GM19351 (cell line): ENCODE measurements at regions not wholly inside any gene's neighbourhood (a gene's known extent, or its start where the extent isn't known, plus 50 kb on each side); places are given as distances from the start of the nearest gene placed in this dataset.

Experiments used
- ATAC-seq: cut with Tn5 transposase; IDR thresholded peaks from one replicate; pipeline ENCODE4 v1.9.1; 2021; ENCODE audit warnings: mild to moderate bottlenecking, moderate library complexity; ENCODE audit not compliant: unreplicated experiment

DNA sequence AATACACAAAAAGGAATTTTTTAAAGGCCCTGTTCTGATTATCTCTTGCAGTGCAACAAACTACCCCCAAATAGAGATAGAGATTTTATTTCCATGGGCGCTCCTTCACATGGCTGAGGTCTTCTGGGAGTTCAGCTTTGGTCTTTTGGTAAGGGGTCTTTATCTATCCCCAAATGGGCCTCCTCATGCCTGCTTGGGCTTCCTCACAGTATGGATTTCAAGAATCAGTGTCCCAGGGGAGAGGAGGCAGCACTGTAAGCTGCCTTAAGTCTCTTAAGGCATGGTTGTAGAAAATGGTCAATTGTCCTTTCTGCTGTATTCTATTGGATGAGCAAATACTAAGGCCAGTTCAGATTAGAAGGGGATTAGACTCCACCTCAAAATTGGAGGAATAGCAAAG is 966.2 kb downstream of the TYW1 start:
- ATAC-seq = no peak

DNA sequence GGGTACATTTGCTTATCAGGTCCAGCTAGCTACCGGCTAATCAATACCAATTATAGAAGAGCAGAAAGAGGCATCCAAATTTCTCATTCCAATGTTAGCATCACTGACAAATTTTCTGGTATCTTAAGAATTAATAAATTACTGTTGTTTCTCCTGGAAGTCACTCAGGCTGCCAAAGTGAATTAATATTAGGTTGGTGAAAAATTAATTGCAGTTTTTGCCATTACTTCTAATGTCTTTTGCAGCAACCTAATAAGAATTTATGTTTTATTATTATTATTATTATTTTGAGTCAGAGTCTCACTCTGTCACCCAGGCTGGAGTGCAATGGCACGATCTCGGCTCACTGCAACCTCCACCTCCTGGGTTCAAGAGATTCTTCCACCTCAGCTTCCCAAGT is 979.9 kb downstream of the TYW1 start:
- ATAC-seq = no peak

DNA sequence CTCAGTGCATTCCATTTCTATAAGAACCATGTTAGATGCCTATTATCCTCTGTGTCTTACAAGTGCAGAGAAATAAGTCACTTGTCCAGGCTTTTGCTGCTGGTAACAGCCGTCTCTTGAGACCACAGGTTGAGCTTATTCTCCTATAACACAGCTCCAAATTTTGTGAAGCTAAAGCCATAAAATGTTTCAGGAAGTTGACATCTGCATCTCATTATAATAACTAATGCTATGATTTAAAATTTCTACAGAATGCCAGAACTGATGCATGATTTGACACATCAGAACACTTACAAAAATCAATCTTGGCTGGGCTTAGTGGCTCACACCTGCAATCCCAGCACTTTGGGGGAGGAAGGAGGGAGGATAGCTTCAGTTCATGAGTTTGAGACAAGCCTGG is 986.9 kb downstream of the TYW1 start:
- ATAC-seq = no peak

DNA sequence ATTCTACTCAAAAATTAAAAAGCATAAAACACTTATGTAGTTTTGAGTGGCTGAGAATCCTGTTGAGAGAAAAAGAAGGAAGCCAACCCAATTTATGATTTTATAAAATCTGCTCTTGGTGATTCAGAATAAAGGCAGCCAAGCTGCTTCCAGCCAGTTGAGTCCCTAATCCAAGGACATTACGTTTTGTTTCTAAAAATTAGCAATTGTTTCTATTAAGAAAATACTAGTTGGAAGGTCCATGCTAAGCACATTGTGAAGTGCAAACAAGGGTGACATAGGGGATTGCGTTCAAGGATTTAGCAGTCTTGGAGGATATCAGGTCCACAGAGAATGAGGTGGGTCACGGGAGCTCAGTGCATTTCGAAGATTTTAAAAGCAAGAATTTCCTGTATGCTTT is 987.7 kb downstream of the TYW1 start:
- no peak for ATAC-seq

DNA sequence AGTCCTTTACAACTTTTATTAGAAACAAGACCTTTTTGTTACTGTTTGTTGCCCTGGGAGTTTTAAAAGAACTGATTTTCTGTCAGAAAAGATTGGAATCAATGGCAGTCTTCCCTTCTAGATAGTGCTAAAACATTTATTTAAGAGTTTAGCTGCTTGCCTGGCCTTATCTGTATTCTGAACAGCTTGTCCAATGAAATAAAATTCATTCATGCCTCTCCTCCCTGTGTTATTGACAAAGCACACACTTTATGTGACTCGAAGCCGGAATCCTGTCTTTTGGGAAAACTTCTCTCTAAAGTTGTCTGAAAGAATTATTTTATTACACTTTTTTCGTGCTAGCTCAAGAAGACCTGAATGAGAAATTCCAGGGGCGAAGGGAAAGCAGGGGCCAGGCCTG is 992.5 kb downstream of the TYW1 start:
- no peak for ATAC-seq

DNA sequence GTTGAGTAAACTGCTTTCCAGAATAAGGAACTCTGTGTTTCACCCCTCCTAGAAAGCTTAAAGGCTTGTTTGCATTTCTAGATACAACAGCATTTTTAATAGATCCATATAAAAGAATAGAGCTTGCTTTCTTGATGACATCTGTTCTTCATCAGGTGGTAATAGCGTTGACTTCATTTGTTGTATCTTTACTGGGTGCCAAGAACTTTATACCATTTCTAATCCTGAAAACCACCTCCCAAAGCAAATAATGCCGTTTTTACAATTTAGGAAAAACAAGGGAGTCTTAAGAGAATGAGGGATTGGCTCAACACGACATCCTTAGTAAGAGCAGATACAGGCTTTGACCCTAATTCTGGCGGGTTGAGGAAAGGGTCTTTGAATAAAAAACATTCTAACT is 993.4 kb downstream of the TYW1 start:
- no peak for ATAC-seq

DNA sequence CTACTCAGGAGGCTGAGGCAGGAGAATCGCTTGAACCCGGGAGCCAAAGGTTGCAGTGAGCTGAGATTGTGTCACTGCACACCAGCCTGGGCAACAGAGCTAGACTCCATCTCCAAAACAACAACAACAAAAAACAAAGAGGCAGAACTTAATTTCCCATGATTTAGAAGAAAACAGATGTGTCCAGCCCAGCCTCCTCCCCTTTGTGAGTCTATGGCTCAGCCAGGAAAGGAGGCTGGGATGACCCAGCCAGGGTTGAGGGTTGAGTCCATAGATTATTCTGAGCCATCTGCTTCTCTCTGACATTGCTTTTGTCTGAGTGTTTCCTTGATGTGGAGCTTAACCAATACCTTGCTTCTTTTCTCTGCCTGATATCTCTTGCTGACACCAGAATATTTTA is 994.1 kb downstream of the TYW1 start:
- no peak for ATAC-seq

DNA sequence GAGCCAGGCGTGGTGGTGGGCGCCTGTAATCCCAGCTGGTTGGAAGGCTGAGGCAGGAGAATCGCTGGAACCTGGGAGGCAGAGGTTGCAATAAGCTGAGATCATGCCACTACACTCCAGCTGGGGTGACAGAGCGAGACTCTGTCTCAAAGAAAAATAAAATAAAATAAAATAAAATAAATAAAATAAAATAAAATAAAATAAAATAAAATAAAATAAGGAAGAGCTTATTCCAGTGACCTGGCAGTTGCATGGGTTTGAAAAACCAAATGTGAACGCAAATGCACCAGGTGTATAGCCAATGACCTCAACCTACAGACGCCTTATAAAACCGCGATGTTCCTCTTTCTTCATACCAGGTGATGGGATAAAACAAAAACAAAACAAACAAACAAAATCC is 995.7 kb downstream of the TYW1 start:
- ATAC-seq = no peak

DNA sequence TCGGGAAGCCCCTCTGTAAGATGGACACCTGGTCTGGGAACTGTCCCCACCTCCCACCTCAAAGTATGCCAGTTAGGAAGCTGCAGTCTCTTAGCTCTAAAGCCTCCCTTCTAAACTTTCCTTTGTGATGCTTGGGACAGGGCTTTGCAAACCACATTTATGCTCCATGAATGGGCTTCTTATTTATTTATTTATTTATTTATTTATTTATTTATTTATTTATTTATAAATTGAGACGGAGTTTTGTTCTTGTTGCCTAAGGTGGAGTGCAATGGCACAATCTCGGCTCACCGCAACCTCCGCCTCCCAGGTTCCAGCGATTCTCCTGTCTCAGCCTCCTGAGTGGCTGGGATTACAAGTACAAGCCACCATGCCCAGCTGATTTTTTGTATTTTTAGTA is 1009.4 kb downstream of the TYW1 start:
- no peak for ATAC-seq

DNA sequence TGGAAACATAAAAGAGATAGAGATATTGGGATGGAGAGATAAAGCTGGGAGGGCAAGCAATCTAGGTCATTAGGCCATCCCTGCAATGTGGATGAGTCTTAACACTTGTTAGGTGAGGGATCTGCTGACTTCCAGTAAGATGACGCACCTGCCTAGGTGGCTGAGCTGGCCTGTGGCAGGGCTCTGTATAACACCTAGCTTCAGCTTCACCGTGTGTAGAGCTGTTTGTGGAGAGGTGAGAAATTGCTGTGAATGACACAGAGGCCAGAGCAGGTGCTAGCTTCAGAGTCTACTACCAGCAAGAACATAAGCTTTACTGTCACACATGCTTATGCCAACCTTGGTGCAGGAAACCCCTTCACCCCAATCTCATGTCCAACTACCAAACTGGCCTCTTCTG is 1010.0 kb downstream of the TYW1 start:
- ATAC-seq = no peak

DNA sequence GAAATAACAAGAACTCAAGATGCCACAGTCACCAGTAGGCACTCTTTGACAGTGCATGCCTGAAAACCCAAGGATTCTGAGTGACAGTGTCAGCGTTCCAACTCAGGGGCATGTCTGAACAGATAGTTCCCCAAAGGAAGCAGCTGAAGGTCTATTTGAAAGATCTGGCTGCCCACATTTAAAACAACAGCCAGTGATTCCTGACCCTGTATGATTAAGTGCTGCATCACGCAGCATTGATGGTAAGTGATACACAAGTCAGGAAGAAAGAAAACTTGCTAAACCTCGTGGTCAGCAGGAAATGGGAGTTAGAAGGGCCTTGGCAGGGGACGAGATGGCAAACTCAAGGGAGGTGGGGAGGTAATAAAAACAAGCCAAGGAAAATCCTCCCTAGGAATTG is 1013.1 kb downstream of the TYW1 start:
- ATAC-seq = no peak

DNA sequence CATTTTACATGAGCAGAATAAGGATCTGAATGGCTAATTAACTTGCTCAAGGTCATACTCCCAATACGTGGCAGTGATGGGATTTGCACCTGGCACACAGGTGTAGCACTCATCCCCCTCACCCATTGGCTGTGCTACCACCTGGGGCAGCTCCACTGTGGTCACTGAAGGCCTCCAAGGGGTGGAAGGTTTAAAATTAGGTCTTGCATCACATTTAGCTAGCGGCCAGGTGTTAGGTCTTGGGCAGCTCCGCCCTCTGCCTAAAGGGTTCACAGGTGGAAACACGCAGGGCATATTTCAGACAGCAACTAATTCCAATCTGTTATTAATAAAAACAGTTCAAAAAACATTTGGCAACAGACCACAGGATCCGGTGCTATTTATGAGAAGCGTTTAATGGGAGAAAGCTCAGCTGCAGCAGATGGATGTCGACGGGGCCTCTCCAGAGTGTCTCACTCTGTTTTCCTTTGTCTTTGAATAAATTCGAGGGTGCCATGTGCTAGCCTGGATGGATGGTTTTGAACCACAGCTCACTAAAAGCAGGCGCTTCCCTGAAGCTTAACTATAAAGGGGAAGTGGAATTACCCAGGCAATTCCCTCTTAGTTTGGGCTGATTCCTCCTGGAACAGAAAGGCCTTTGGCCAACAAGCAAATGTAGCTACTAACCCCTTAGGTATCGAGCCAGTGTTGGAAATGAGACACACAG is 1017.6 kb downstream of the TYW1 start:
- ATAC-seq = no peak

DNA sequence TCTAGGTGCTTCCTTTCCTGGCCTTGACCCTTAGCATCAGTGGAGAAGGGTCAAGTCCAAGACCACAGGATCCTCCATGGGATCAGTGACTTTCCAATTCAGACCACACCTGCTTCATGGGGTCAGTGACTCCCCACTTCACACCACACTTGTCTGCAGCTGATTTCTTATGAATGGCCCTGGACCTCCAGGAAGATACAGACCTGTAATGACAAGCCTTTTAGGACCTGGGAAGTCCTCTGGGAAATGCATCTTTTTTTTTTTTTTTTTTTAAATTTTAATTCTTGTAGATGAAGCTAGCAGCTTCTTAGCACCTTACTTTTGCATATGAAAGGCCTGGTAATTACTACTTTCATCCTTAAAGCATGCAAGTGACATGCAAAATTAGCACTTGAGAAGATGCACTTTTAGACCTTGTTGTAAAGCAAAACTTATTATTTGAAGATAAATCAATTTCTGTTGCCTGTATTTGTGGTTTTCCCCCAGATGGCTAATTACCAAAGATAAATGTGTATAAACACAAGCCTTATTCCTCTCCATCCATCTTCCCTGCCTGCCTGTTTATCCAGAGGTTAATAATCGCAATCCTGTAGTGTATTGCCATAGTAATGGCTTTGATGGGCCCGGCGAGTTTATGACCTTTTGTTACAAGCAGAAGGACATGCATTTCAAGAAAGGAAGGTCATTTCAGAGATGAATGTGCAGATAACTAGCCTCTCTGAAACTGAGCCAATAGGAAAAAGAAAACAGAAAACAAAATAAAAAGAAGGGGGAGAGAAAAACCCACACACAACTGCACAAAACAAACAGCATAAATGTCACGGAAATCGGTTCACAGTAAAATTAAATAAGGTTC is 1018.7 kb downstream of the TYW1 start:
- ATAC-seq = no peak

DNA sequence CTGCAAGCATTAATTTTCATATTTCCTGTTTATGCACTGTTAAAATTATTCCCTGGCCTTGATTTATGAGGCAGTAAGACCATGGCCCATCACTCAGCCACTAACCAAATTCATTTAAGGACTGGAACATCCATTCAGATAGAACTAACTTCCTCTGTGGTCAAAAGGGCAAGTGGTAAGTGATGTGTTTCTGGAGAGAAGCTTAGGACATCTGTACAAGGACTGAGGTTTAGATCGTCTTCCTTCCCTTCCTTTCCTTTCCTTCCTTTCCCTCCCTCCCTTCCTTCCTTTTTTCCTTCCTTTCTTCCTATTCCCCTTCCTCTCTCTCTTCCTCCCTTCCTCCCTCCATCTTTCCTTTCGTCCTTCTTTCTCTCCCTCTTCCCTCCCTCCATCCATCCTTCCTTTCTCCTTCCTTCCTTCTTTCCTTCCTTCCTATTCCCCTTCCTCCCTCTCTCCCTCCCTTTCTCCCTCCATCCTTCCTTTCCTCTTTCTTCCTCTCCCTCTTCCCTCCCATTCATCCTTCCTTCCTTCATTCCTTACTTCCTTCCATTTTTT is 1019.4 kb downstream of the TYW1 start:
- no peak for ATAC-seq

DNA sequence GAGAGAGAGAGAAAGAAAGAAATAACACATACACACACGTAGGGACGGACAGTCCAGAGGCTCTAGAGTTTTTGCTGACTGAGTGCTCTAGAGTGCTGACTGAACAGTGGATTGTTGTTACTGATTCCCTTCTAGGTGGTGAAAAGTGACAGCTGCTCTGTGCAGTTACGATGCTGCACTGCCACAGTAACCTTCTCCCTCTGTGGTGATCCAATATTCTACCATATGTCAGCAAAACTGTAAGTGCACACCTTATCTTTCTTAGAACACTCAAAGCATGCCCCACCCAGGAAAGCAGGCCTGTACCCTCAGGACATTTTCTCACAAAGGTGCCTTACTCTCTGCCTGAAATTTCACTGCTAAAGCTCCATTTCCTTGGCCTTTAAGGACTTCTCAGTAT is 1023.5 kb downstream of the TYW1 start:
- ATAC-seq = no peak

DNA sequence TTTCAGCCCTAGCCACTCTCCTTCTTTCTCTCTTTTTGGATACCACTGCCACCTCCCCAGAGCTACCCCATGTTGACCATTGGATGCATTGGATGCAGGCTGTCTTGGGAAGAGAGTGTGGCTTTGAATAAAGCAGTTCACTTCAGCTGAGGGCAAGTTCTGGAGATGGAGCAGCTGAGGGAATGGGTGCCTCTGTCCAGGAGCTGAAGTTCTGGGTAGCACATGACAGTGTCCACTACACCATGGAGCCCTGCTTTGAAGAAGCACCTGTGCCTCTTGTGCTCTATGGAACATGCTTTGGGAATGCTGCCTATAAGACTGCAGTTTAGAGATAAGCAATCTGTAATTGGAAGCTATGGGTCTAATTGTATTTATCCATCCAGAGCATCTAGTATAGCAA is 1028.7 kb downstream of the TYW1 start:
- no peak for ATAC-seq

DNA sequence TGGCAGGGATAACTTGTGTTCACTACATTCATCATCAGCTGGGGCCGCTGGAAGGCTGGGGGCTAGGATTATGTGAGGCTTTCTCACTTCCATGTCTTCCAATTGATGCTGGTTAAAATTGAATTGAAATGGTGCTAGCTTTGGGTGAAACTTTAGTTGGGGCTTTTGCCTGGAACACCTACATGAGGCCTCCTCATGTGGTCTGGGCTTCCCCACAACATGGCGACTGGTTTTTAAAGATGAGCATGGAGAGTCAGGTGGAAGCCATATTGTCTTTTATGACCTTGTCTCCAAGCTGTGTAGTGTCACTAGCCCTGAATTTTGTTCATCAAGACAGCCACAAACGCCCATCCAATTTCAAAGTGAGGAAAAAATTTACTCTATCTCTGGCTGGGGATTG is 1033.9 kb downstream of the TYW1 start:
- no peak for ATAC-seq

DNA sequence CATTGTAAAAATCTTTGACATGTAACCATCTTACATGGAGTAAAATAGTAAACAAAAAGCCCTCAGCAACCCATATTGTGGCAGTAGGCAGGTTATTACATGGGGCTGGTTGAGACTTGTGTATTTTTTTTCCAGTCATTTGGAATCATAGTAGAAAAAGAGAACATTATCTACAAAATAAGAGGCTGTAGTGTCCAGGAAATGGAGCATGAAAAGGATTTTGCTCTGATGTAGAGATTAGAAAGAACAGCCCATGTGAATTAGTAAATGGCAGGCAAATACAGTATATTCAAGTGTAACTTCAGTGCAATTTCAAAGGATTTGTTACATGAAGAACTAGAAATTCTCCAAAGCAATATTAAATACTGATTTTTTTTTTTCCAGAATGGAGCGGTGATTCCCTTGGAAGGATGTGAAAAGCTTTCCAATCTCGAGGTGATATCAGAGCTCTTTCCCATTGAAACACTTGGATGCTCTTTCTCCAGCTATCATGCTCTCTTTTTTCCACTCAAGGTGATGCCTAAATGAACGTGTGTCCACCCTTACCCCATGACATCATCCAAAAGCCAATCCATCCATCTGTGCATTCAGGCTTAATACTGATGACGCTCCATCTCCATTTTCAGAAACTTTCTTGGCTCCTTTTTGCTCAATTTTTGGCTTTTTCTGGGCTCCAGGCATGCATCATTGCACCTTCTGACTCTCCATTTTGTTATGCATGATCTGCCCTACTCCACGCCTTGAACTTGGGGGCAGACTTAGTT is 1034.7 kb downstream of the TYW1 start:
- ATAC-seq = no peak

DNA sequence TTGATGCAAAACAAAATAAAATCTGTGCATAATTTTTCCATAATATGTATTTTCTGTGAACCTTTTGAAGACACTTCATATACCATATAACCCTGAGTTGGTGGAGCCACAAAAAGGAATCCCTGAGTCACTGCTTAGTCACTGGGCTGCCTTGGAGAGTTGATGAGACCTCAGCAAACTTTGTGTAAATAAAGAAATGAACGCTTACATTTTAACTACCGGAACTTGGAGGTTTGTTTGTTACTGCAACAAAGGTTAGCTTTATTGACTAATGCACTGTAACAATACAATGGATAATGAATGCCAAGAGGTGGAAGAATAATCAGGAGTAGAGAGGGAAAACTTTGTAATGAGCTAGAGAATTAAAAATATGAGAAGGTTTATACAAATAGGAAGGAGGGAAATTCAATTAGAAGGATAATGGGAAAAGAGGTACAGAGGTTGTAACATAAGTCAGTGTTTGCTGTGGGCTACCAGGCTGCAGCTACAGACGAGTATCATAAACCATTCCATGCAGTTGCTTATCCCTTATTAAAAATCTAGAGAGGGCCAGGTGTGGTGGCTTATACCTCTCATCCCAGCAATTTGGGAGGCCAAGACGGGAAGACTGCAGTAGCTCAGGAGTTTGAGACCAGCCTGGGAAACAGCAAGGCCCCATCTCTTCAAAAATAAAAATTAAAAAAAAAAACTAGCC is 1042.1 kb downstream of the TYW1 start:
- ATAC-seq = no peak

DNA sequence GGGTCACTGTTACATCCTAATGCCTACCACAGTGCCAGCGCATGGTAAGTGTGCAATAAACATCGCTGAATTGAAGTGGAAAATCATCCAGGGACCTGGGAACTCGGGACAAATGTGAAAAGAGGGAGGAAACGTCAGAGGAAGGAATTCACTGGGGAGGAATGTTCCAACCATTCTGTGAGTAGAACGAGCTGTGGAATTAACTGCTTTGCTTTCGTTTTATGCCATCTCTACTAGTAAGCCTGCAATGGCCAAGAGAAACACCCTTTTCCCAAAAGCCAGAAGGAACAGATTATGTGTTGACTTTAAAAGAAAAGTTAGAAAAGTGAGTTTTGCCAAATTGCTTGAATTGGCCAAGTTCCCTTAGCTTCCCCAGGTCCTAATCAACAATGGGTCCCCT is 1044.9 kb downstream of the TYW1 start:
- ATAC-seq = no peak

DNA sequence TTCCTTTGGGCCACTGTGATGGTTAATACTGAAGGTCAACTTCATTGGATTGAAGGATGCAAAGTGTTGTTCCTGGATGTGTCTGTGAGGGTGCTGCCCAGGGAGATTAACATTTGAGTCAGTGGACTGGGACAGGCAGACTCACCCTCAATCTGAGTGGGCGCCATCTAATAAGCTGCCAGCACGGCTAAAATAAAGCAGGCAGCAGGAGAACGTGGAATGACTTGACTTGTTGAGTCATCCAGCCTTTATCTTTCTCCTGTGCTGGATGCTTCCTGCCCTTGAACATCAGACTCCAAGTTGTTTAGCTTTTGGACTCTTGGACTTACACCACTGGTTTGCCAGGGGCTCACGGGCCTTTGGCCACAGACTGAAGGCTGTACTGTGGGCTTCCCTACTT is 1046.9 kb downstream of the TYW1 start:
- no peak for ATAC-seq
